ENCODE measurements at regions not wholly inside any gene's neighbourhood (a gene's known extent, or its start where the extent isn't known, plus 50 kb on each side); places are given as distances from the start of the nearest gene placed in this dataset.

DNA sequence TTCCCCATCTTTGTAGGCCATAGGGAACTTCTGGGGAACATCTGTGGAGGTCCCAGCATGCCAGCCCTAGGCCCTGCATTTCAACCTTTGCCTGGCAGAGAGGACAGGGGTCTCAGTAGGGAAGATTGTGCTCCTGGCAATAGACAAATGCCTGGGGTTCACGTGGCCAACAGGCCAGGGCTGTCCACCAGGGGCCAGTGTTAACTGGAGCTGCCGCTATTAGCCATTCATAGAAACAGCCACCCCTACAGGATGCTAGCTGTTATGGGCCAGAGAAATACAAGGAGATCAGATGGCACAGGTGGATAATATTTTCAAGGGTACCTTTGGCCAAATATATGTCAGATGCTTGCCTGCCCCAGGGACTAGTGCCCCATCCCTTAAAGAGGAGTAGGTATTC lies 932.9 kb downstream of the QKI start:
- intact Hi-C loops (cut with DNase I, micrococcal nuclease) = no loop called here
- Histone ChIP-seq H3K27ac (ENCODE audit: low read depth in 1 of 2, low read length in 2 of 2) (no peak overlapping the region), H3K4me3 (ENCODE audit: low read length) (no peak overlapping the region), H3K9me3 (ENCODE audit: control insufficient read depth in 1 of 2, insufficient read depth in 1 of 2, low read length in 2 of 2) (no peaks in the 10 kb centered on the region), H3K36me3 (ENCODE audit: insufficient read depth, low read length) (no peaks in the 10 kb centered on the region), H3K4me1 (ENCODE audit: insufficient read depth, low read length) (no peaks in the 10 kb centered on the region), H3K27me3 (ENCODE audit: control insufficient read depth in 1 of 2, insufficient read depth in 2 of 2, low read length in 2 of 2) (no peaks in the 10 kb centered on the region)
- no peak for DNase-seq
- ATAC-seq (ENCODE audit: poor library complexity) = no peak
- TF ChIP-seq, protein P1, sequence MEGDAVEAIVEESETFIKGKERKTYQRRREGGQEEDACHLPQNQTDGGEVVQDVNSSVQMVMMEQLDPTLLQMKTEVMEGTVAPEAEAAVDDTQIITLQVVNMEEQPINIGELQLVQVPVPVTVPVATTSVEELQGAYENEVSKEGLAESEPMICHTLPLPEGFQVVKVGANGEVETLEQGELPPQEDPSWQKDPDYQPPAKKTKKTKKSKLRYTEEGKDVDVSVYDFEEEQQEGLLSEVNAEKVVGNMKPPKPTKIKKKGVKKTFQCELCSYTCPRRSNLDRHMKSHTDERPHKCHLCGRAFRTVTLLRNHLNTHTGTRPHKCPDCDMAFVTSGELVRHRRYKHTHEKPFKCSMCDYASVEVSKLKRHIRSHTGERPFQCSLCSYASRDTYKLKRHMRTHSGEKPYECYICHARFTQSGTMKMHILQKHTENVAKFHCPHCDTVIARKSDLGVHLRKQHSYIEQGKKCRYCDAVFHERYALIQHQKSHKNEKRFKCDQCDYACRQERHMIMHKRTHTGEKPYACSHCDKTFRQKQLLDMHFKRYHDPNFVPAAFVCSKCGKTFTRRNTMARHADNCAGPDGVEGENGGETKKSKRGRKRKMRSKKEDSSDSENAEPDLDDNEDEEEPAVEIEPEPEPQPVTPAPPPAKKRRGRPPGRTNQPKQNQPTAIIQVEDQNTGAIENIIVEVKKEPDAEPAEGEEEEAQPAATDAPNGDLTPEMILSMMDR (IDR thresholded peaks at IDR 0.05) = no peak
- H3K36me3 Mint-ChIP-seq (ENCODE audit: low read depth) = no peaks in the 10 kb centered on the region
- CTCF ChIA-PET = no interaction called here
- POLR2A ChIA-PET = no interaction called here
- no peak overlapping the region for H3K27ac Mint-ChIP-seq
- H3K27me3 Mint-ChIP-seq = no peaks in the 10 kb centered on the region
- no peak overlapping the region for H3K4me3 Mint-ChIP-seq
- no peaks in the 10 kb centered on the region for H3K9me3 Mint-ChIP-seq
- no peaks in the 10 kb centered on the region for H3K4me1 Mint-ChIP-seq (ENCODE audit: low read depth)

DNA sequence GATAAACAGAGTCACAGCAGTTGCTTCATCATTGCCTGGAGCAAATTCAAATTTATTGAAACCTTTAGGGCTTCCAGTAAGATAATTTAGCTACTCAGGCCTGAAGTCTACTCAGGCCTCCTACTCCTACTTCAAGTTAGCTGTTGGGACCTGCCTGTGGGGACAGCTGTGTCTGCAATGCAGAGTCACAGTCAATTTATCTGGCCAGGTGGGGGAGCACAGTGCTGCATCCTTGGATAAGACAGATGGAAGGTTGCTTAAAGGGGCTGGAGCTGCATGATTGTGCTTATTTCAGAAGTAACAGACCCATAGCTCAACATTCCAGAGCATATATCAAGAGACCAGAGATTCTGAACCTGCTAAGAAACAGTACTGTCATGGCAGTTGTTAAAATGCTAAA lies 932.1 kb downstream of the QKI start:
- Mint-ChIP-seq H3K4me1 (ENCODE audit: low read depth) (no peaks in the 10 kb centered on the region), H3K27me3 (no peaks in the 10 kb centered on the region), H3K9me3 (no peaks in the 10 kb centered on the region), H3K4me3 (no peak overlapping the region), H3K36me3 (ENCODE audit: low read depth) (no peaks in the 10 kb centered on the region), H3K27ac (no peak overlapping the region)
- Histone ChIP-seq H3K4me3 (ENCODE audit: low read length) (no peak overlapping the region), H3K4me1 (ENCODE audit: insufficient read depth, low read length) (no peaks in the 10 kb centered on the region), H3K9me3 (ENCODE audit: control insufficient read depth in 1 of 2, insufficient read depth in 1 of 2, low read length in 2 of 2) (no peaks in the 10 kb centered on the region), H3K27ac (ENCODE audit: low read depth in 1 of 2, low read length in 2 of 2) (no peak overlapping the region), H3K27me3 (ENCODE audit: control insufficient read depth in 1 of 2, insufficient read depth in 2 of 2, low read length in 2 of 2) (no peaks in the 10 kb centered on the region), H3K36me3 (ENCODE audit: insufficient read depth, low read length) (no peaks in the 10 kb centered on the region)
- ChIA-PET POLR2A (no interaction called here), CTCF (interaction anchor here (0.7 kb wide), 1 partner anchor 26 kb away, joined by 3 read pairs; no protein-coding TSS in a partner anchor)
- TF ChIP-seq, protein P1 (IDR thresholded peaks at IDR 0.05) = no peak
- intact Hi-C loops (cut with DNase I, micrococcal nuclease) = no loop called here
- no peak for ATAC-seq (ENCODE audit: poor library complexity)
- DNase-seq = no peak

DNA sequence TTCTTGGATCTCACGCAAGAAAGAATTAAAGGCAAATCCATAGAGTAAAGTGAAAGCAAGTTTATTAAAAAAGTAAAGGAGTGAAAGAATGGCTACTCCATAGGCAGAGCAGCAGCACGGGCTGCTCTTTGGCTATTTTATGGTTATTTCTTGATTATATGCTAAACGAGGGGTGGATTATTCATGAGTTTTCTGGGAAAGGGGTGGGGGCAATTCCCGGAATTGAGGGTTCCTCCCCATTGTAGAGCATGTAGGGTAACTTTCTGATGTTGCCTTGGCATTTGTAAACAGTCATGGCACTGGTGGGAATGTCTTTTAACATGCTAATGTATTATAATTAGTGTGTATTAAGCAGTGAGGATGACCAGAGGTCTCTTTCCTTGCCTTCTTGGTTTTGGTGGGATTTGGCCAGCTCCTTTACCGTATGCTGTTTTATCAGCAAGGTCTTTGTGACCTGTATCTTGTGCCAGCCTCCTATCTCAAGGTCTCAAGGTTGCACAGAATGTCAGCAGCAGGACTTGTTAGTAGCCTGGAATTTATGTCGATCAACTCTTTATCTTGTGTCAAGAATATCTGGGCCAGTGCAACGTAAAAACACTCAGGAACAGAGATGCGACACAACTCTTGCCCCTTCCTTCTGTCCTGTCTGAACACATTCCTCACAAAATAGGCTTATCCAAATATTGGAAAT lies 931.4 kb downstream of the QKI start:
- Mint-ChIP-seq H3K9me3 (no peaks in the 10 kb centered on the region), H3K4me3 (no peak overlapping the region), H3K27me3 (no peaks in the 10 kb centered on the region), H3K27ac (no peak overlapping the region), H3K4me1 (ENCODE audit: low read depth) (no peaks in the 10 kb centered on the region), H3K36me3 (ENCODE audit: low read depth) (no peaks in the 10 kb centered on the region)
- Histone ChIP-seq H3K27ac (ENCODE audit: low read depth in 1 of 2, low read length in 2 of 2) (no peak overlapping the region), H3K27me3 (ENCODE audit: control insufficient read depth in 1 of 2, insufficient read depth in 2 of 2, low read length in 2 of 2) (no peaks in the 10 kb centered on the region), H3K4me1 (ENCODE audit: insufficient read depth, low read length) (no peaks in the 10 kb centered on the region), H3K36me3 (ENCODE audit: insufficient read depth, low read length) (no peaks in the 10 kb centered on the region), H3K4me3 (ENCODE audit: low read length) (no peak overlapping the region), H3K9me3 (ENCODE audit: control insufficient read depth in 1 of 2, insufficient read depth in 1 of 2, low read length in 2 of 2) (no peaks in the 10 kb centered on the region)
- TF ChIP-seq, protein P1 (IDR thresholded peaks at IDR 0.05) = no peak
- ATAC-seq (ENCODE audit: poor library complexity) (no peak), DNase-seq (no peak)
- intact Hi-C loops (cut with DNase I, micrococcal nuclease) = no loop called here
- ChIA-PET CTCF (interaction anchor here (0.7 kb wide), 1 partner anchor 27 kb away, joined by 3 read pairs; no protein-coding TSS in a partner anchor), POLR2A (no interaction called here)

Data from CD4-positive, alpha-beta T cell (primary cell).